Activated CD8-positive, alpha-beta T cell treated with anti-CD3 and anti-CD28 coated beads for 36 hours (primary cell): ENCODE measurements at regions not wholly inside any gene's neighbourhood (a gene's known extent, or its start where the extent isn't known, plus 50 kb on each side); places are given as distances from the start of the nearest gene placed in this dataset.

Source experiments
- ATAC-seq: fragments of 200-7000 bp; cut with Tn5 transposase; one replicate; pipeline ENCODE4 v1.10.0; 2021; ENCODE audit warnings: mild to moderate bottlenecking, moderate library complexity
- CTCF ChIA-PET: fragments of 350-600 bp; sonication (Branson Sonifier 250); formaldehyde crosslinking; loops from one replicate; lab custom pipeline; 2021; ENCODE audit warnings: antibody characterized with exemption; lab: Charles Lee
- POLR2A ChIA-PET: fragments of 350-600 bp; sonication (Branson Sonifier 250); formaldehyde crosslinking; loops from one replicate; lab custom pipeline; 2021; ENCODE audit warnings: antibody characterized with exemption; lab: Charles Lee
- DNase-seq: peaks from one replicate; pipeline ENCODE4 v3.0.0-alpha.2; 2020
- H3K27ac Mint-ChIP-seq: one replicate; pipeline ENCODE4 v1.8.0; 2021; ENCODE audit warnings: mild to moderate bottlenecking, mixed read lengths
- H3K27me3 Mint-ChIP-seq: one replicate; pipeline ENCODE4 v1.8.0; 2021; ENCODE audit warnings: mixed read lengths
- H3K36me3 Mint-ChIP-seq: one replicate; pipeline ENCODE4 v1.8.0; 2021; ENCODE audit warnings: low read depth, mixed read lengths
- H3K4me1 Mint-ChIP-seq: one replicate; pipeline ENCODE4 v1.8.0; 2021; ENCODE audit warnings: low read depth, mixed read lengths
- H3K4me3 Mint-ChIP-seq: one replicate; pipeline ENCODE4 v1.8.0; 2021; ENCODE audit warnings: mild to moderate bottlenecking, moderate library complexity, mixed read lengths
- H3K9me3 Mint-ChIP-seq: one replicate; pipeline ENCODE4 v1.8.0; 2021; ENCODE audit warnings: mixed read lengths
- intact Hi-C: fragments of 100-400 bp; cut with micrococcal nuclease; formaldehyde crosslinking; loops from one replicate; pipeline ENCODE4 v1.10.0; 2022
- TF ChIP-seq, protein P1 (sequence below): fragments of 200-600 bp; IDR thresholded peaks from one replicate; pipeline ENCODE4 v1.8.0; 2022; ENCODE audit warnings: antibody characterized with exemption, mild to moderate bottlenecking

DNA sequence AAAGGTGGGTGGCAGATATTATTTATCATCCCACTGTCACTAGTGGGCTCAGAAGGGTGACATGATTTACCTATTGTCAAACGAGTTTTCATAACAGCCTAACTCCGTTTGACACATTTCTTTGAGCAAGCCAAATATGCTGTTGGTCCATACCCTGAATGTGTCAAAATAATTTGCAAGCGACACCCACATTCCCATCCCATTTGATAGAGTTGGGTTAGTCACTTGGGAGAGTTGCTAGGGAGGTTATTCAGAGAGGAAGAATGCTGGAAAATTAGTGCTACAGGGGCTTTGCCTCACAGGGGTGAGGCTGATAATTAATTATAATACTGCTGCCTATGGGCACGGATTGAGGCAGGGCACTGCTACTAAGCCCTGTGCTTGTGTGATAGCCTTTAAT, 98.5 kb upstream of the FHIT start:
- TF ChIP-seq, protein P1, sequence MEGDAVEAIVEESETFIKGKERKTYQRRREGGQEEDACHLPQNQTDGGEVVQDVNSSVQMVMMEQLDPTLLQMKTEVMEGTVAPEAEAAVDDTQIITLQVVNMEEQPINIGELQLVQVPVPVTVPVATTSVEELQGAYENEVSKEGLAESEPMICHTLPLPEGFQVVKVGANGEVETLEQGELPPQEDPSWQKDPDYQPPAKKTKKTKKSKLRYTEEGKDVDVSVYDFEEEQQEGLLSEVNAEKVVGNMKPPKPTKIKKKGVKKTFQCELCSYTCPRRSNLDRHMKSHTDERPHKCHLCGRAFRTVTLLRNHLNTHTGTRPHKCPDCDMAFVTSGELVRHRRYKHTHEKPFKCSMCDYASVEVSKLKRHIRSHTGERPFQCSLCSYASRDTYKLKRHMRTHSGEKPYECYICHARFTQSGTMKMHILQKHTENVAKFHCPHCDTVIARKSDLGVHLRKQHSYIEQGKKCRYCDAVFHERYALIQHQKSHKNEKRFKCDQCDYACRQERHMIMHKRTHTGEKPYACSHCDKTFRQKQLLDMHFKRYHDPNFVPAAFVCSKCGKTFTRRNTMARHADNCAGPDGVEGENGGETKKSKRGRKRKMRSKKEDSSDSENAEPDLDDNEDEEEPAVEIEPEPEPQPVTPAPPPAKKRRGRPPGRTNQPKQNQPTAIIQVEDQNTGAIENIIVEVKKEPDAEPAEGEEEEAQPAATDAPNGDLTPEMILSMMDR = no peak
- ATAC-seq = no peak
- no peaks in the 10 kb centered on the region for H3K36me3 Mint-ChIP-seq
- intact Hi-C loops = no loop called here
- H3K27me3 Mint-ChIP-seq = peaks cover 2% of the 10 kb centered on the region
- H3K9me3 Mint-ChIP-seq = no peaks in the 10 kb centered on the region
- H3K4me1 Mint-ChIP-seq = no peaks in the 10 kb centered on the region
- H3K4me3 Mint-ChIP-seq = no peak overlapping the region
- CTCF ChIA-PET = no interaction called here
- DNase-seq = no peak
- POLR2A ChIA-PET = no interaction called here
- no peak overlapping the region for H3K27ac Mint-ChIP-seq

DNA sequence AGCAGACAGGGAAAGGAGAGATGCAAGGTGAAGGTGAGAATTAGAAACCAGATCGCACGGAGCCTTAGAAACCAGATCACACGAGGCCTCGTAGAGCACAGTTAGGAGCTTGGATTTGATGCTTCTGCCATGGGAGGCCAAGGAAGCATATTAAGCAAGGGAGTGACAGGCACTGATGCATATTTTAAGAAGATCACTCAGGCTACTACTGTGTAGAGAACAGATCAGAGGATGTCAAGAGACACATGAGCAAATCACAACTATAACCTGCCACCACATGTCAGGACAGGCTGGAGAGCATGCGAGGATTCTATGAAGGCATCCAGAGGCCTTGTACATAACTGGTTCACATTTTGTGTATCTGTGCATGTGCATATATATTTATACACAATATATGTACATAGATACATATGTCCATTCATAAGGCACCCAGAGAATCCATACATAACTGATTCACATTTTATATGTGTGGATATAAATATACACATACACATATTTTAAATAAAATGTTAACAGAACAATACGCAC, 99.6 kb upstream of the FHIT start:
- DNase-seq = no peak
- peaks cover 2% of the 10 kb centered on the region for H3K27me3 Mint-ChIP-seq
- H3K9me3 Mint-ChIP-seq = no peaks in the 10 kb centered on the region
- POLR2A ChIA-PET = no interaction called here
- no peak overlapping the region for H3K27ac Mint-ChIP-seq
- H3K4me3 Mint-ChIP-seq = no peak overlapping the region
- TF ChIP-seq, protein P1 = no peak
- H3K36me3 Mint-ChIP-seq = no peaks in the 10 kb centered on the region
- intact Hi-C loops = no loop called here
- no peaks in the 10 kb centered on the region for H3K4me1 Mint-ChIP-seq
- ATAC-seq = no peak
- CTCF ChIA-PET = no interaction called here

DNA sequence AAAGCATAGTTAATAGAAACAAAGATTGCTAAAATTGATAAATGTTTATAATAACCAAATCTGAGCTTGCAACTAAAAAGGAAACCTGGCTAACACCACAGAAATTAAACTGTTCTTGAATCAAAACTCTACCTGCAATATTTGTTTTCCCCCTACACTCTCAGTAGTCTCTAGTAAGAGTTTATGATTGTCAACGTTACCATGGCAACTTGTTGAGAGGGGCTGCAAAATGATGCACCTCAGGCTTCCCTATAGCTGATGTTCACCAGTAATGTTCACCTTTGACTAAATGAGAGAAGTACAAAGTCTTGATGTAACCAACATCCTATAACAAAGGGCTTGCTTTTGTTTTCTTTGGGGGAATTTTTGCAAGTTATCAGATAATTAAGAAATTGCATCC, 101.1 kb upstream of the FHIT start:
- Mint-ChIP-seq H3K27me3 (peaks cover 3% of the 10 kb centered on the region), H3K4me3 (no peak overlapping the region), H3K27ac (no peak overlapping the region), H3K9me3 (no peaks in the 10 kb centered on the region), H3K36me3 (no peaks in the 10 kb centered on the region), H3K4me1 (no peaks in the 10 kb centered on the region)
- ATAC-seq (no peak), DNase-seq (no peak)
- ChIA-PET CTCF (no interaction called here), POLR2A (no interaction called here)
- intact Hi-C loops = no loop called here
- TF ChIP-seq, protein P1 = no peak

DNA sequence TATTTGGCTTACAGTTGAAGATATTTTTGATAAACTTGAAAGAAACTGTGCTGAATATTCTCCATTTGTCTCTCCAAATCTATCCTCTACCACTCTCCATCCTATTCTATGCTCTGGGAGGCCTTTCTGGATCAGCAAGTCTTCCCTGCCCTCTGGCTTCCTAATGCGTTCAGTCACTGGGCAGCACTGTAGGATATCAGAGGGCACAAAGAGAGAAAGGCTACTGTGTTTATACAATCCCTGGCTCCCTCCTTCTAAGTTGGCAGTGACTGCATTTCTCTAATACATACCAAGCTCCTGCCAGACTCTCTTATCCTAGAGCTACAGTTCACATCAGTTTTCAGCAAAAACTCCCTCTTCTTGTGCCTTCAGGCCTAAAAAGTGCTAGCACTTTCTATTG, 102.1 kb upstream of the FHIT start:
- TF ChIP-seq, protein P1 = no peak
- no peak for ATAC-seq

DNA sequence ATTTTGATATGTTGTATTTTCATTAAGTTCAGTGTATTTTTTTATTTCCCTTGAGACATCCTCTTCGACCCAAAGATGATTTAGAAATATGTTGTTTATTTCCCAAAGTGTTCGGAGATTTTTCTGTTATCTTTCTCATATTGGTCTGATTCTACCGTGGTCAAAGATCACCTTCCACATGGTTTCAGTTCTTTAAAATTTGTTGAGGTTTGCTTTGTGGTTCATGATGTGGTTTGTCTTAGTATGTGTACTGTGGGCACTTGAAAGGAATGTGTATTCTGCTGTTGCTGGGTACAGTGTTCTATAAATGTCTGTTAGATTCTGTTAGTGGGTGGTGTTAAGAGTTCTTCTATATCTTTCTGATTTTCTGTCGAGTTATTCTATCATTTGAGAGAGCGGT, 103.4 kb upstream of the FHIT start:
- ChIA-PET POLR2A (no interaction called here), CTCF (interaction anchor here (1.4 kb wide), 1 partner anchor 27 kb away, joined by 3 read pairs; no protein-coding TSS in a partner anchor)
- no peak for ATAC-seq
- Mint-ChIP-seq H3K9me3 (no peaks in the 10 kb centered on the region), H3K4me3 (no peak overlapping the region), H3K4me1 (no peaks in the 10 kb centered on the region), H3K27me3 (peaks cover 3% of the 10 kb centered on the region), H3K27ac (no peak overlapping the region), H3K36me3 (no peaks in the 10 kb centered on the region)
- intact Hi-C loops = no loop called here
- TF ChIP-seq, protein P1 = no peak
- no peak for DNase-seq

More for the DNA sequence above, 102.1 kb upstream of the FHIT start:
- intact Hi-C loops = no loop called here
- Mint-ChIP-seq H3K36me3 (no peaks in the 10 kb centered on the region), H3K27me3 (peaks cover 3% of the 10 kb centered on the region), H3K4me3 (no peak overlapping the region), H3K9me3 (no peaks in the 10 kb centered on the region), H3K4me1 (no peaks in the 10 kb centered on the region), H3K27ac (no peak overlapping the region)
- ChIA-PET POLR2A (no interaction called here), CTCF (no interaction called here)
- no peak for DNase-seq
